SK-MEL-5 (cell line): ENCODE measurements at regions not wholly inside any gene's neighbourhood (a gene's known extent, or its start where the extent isn't known, plus 50 kb on each side); places are given as distances from the start of the nearest gene placed in this dataset.

Experiments used
- DNase-seq: peaks from one replicate; pipeline ENCODE4 v3.0.0-alpha.2; 2016; ENCODE audit warnings: low read depth, low spot score
- in situ Hi-C: cut with HindIII; loops from 2 replicates; pipeline ENCODE4 v1.10.0; 2016; ENCODE audit warnings: low sequenced_read_pairs, high pct_unique_total_duplicates, low pct_unique_long_range_greater_than_20kb

DNA sequence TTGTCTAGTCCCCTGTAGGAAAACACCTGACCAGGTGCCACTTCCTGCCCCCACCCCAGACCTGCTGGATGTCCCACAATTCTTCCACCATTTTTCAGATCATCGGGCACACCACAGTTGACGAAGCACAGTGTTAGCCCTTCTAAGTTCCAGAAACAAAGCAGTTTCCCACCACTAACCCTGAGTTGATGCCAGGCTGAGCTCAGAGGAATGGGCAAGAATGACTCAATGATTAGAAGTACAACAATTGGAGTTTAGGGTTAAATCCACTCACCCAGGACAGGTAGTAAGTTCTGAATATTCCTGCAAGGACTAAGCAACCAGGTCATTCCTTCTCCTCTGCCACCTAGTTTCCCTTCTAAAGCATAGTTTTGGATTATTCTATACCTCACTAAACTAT is 979.8 kb downstream of the BCL11B start:
- in situ Hi-C loops: no loop called here
- DNase-seq: no peak

- in situ Hi-C loops: no loop called here
- DNase-seq: no peak
These were observed 978.4 kb downstream of the BCL11B start for GRCh38 chr14:98293576-98293975.

GRCh38 chr14:98296895-98297294 is 975.1 kb downstream of the BCL11B start:
- no peak for DNase-seq
- in situ Hi-C loops: no loop called here

GRCh38 chr14:98297567-98297966 is 974.4 kb downstream of the BCL11B start:
- no peak for DNase-seq
- in situ Hi-C loops: no loop called here

DNA sequence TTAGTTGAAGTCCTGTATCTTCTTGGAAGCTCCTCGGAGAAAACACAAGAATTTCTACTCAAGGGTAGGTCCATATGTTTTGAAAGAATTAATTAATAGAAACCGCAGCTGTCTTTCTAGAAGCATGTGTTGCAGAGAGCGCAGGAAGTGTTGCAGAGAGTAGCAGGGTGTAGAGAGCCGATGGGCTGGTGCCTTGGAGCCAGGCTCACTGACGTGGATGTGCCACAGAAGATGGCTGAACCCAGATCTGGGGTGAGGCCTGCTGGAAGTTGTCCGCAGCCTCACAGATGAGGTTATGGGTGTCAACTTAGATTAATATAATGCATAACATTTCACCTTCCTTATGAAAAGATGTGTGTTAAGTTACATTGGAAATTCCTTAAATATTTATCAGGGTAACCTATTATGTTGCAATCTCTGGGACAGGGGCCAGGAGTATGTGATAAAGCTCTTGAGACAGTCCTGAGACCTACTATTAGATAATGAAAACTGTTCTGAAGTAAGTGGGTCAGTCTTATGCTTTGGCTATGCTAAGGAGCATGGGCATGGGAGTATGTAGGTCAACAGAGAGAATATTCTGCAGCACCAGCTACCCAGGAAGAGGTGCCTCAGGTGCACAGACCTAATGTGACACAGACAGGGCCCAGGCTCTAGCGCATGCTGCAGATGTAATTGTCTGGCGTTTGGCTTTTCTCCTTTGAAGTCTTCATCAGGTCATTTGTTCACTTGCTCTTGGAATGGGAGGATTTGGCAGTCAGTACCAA is 973.3 kb downstream of the BCL11B start:
- in situ Hi-C loops: no loop called here

GRCh38 chr14:98301681-98302080 is 970.3 kb downstream of the BCL11B start:
- no peak for DNase-seq
- in situ Hi-C loops: no loop called here

More for the DNA sequence above, 973.3 kb downstream of the BCL11B start:
- no peak for DNase-seq

- in situ Hi-C loops: no loop called here
- DNase-seq: no peak
These were observed 967.4 kb downstream of the BCL11B start for GRCh38 chr14:98304574-98304973.

DNA sequence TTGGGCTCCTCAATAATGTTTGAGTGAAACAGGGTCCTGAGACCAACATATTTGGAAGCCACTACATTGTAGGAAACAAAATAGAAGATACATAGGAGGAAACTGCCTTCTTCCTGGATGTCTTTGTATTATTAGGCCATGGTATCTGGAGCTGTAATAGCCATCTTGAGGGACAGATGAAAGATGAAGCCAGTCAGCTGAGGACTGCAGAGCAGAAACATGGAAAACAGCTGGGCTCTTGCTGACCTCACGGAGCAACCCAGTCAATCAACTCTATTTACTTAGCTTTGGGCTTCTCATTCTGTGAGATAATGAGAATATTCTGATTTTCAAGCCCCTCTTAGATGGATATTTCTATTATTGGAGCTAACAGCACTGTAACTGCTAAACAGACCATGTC is 962.4 kb downstream of the BCL11B start:
- no peak for DNase-seq
- in situ Hi-C loops: no loop called here

- in situ Hi-C loops: no loop called here
These were observed 960.0 kb downstream of the BCL11B start for GRCh38 chr14:98312006-98312405.

DNA sequence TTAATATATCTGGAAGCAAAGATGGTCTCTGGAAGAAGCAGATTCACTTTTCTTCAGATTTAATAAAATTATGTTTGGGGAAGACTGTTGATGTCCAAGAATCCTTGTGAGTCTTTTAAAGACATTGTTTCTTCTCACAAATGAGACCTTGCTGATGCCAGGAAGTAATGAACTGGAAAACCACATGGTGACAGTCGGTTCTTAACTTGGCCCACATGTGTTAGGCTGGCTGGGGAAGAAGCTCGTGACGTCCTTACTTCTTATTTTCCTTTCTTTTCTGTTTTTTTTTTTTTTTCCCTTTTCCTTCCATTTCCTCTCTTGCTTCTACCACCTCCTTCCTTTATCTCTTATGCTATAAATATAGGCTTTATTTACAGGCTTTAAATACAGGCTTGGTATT is 950.2 kb downstream of the BCL11B start:
- in situ Hi-C loops: no loop called here
- DNase-seq: no peak

More at GRCh38 chr14:98312006-98312405, 960.0 kb downstream of the BCL11B start:
- DNase-seq: no peak

GRCh38 chr14:98323836-98324235 is 948.2 kb downstream of the BCL11B start:
- in situ Hi-C loops: no loop called here
- no peak for DNase-seq

DNA sequence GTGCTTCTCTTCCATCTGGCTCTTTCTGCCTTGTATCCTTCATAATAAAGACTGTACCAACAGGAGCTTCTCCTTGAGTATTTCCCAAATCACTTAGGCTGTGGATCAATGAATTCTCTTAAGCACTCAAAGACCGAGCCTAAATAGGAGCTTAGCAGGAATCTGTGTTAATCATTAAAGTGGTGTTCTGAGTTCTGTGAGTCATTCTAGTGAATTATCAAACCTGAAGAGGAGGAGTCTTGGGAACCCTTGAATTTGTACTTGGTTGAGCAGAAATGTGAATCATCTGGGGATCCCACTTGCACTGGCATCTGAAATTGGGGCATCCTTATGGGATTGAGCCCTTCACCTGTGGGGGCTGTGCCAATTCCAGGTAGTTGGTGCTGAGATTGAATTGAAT is 946.2 kb downstream of the BCL11B start:
- in situ Hi-C loops: no loop called here
- DNase-seq: no peak

DNA sequence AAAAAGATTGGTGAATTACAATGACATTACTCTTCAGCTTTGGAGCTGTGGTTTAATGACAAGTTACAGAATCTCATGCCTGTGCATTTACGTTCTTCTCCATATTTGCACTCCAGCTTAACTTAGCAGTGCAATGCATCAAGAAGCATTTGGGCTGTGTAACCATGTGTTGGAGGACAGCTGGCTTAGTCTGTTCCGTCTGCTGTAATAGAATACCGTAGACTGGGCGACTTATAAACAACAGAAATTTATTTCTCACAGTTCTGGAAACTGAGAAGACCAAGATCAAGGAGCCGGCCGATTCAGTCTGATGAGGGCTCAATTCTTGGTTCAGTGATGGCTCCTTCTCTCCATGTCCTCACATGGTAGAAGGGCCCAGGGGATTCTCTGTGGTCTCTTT is 943.5 kb downstream of the BCL11B start:
- no peak for DNase-seq
- in situ Hi-C loops: no loop called here

DNA sequence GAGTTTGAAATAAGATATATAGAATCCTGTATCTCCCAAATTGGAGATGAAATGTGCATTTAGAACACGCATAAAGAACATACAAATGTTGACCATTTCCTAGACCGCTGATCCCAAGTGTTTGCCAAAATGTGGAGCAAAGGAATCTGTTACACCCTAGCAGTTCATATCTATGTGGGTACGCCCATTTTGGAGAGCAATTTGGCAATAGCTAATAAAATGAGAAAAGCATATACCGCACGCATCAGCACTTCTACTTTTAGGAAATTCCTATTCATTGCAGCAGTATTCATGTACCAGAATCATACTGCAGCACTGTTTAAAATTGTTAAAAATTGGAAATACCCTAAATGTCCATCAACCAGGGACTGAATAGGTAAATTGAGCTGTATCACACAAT is 937.8 kb downstream of the BCL11B start:
- in situ Hi-C loops: no loop called here
- DNase-seq: no peak

DNA sequence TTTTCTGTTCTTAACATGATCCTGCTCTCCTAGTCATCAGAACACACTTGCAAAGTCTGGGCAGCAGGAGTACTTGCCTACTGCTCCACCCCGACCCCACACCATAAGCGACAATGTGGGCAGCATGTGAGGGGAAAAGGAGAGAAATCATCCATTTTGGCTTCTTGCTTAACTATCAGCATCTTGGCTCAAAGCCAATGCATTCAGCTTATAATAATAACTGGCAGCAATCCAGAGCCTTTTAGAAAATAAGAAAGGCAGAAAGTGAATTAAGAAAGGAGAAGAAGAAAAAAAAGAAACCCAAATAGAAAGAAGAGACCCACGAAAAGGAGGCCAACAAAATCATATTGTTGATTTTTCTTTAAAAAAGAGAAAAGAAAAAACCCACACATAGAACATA is 930.8 kb downstream of the BCL11B start:
- no peak for DNase-seq
- in situ Hi-C loops: no loop called here

DNA sequence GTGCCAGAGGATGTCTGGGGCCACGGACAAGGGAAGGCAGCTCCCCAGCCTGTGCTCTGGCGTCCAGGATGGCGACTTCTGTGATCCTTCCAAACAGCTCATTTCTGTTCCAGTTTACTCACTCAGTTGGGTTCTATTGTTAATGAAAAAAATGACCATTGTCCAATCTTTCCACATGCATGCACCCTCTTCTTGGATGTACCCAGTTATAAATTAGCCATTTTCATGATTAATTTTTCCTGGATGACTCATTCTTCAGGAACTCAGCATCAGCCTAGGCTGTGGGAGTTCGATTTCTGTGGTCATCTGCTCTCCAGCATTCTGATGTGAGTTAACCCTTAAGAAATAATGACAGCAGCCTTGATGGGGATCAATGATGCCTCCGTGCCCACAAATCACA is 926.8 kb downstream of the BCL11B start:
- no peak for DNase-seq
- in situ Hi-C loops: no loop called here

DNA sequence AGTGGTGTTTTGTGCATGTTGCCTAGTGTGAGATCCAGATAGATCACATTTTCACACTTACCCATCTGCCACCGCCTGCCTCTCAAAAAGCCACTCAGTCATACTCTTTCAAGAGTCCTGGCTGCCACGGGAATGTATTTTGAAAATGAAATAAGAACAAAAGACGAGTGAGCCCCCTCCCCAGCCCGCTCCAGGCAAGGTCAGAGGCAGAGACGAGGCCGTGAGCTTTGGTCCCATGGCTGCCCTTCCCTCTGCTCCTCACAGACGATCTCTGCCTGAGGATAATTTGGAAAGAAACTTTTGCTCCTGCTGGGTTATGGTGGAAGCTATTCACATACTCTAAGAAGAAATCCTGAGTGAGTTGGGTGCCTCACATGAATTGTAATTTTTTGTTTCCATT is 924.3 kb downstream of the BCL11B start:
- no peak for DNase-seq
- in situ Hi-C loops: no loop called here

DNA sequence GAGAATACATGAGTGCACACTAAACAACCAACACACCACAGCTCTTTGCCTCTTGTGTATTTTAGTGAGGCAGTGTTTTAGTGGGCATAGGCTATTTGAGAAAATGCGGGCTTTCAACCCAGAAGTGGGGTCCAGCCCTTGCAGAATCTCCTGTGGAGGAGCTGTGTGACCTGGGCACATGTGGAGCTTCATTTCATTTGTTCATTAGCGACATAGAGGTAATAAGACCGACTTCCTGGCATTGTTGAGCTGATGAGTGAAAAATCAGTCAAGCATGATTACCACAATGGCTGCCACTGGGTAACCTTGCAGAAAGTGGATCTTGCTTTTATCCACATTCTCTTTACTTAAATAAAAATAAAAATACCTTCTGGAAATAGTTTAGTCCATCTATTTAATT is 923.5 kb downstream of the BCL11B start:
- in situ Hi-C loops: no loop called here
- DNase-seq: no peak

- in situ Hi-C loops: no loop called here
- no peak for DNase-seq
These were observed 921.8 kb downstream of the BCL11B start for GRCh38 chr14:98350213-98350612.

- DNase-seq: no peak
- in situ Hi-C loops: no loop called here
These were observed 907.0 kb downstream of the BCL11B start for GRCh38 chr14:98364961-98365360.
